A549 (cell line): ENCODE measurements at regions not wholly inside any gene's neighbourhood (a gene's known extent, or its start where the extent isn't known, plus 50 kb on each side); places are given as distances from the start of the nearest gene placed in this dataset.

ENCODE experiments used
- ATAC-seq, 2 experiments: fragments of 200-7000 bp in 1 of 2; fragments of >200 bp in 1 of 2; cut with Nextera tagmentation in 1 of 2; cut with Tn5 transposase in 1 of 2; 3 replicates each; pipeline versions ENCODE4 v1.8.0 to v1.9.1; 2018 to 2020; ENCODE audit warnings: mild to moderate bottlenecking in 1 of 2, moderate library complexity in 1 of 2
- CTCF ChIA-PET: fragments of 300-600 bp; sonication (Branson Sonifier 250); formaldehyde crosslinking; extraction: SDS; loops from one replicate; lab custom pipeline; 2021; ENCODE audit warnings: antibody characterized with exemption, inconsistent platforms; lab: Yijun Ruan, JAX
- POLR2A ChIA-PET: fragments of 350-600 bp; formaldehyde crosslinking; extraction: SDS; loops from one replicate; lab custom pipeline; 2021; ENCODE audit warnings: antibody characterized with exemption, inconsistent platforms; lab: Yijun Ruan, JAX
- DNase-seq, 2 experiments: peaks; one replicate each; pipeline versions ENCODE4 v3.0.0 to v3.0.0-alpha.2; 2011 to 2016; ENCODE audit warnings: low read depth in 1 of 2, low spot score in 1 of 2
- FAIRE-seq: peaks from 2 replicates; lab custom pipeline; 2011; peaks lifted over from hg19 to GRCh38; lab: Jason Lieb, UNC
- H3K27ac ChIP-seq, 2 experiments: fragments of >200 bp; sonication (Bioruptor Twin); formaldehyde crosslinking; 3 replicates each; pipeline ENCODE4 v1.5.1; 2016 to 2017
- H3K4me1 ChIP-seq: fragments of >200 bp; sonication (Bioruptor Twin); formaldehyde crosslinking; 3 replicates; pipeline ENCODE4 v1.6.1; 2016
- H3K4me2 ChIP-seq: fragments of >200 bp; sonication (Bioruptor Twin); formaldehyde crosslinking; 3 replicates; pipeline ENCODE4 v1.6.1; 2016
- H3K4me3 ChIP-seq: fragments of >200 bp; sonication (Bioruptor Twin); formaldehyde crosslinking; 3 replicates; pipeline ENCODE4 v1.5.1; 2016
- H3K9me3 ChIP-seq: fragments of >200 bp; sonication (Bioruptor Twin); formaldehyde crosslinking; 3 replicates; pipeline ENCODE4 v1.6.1; 2016
- CBX8 ChIP-seq: fragments of 200-600 bp; sonication (generic); IDR thresholded peaks from 2 replicates; pipeline ENCODE4 v1.6.1; 2016
- E2F6 ChIP-seq: IDR thresholded peaks from 2 replicates; pipeline ENCODE4 v1.6.1; 2012; ENCODE audit warnings: low read depth, borderline replicate concordance
- HES2 ChIP-seq: fragments of >200 bp; sonication (Bioruptor Twin); formaldehyde crosslinking; IDR thresholded peaks from 2 replicates; pipeline ENCODE4 v1.6.1; 2016
- HEYL ChIP-seq: fragments of 250-450 bp; sonication (Bioruptor Pico); IDR thresholded peaks from 2 replicates; pipeline ENCODE4 v1.8.0; 2021; ENCODE audit warnings: mild to moderate bottlenecking, moderate library complexity
- HMGXB4 ChIP-seq: fragments of 250-450 bp; sonication (Bioruptor Pico); IDR thresholded peaks from 2 replicates; pipeline ENCODE4 v1.5.0; 2021; ENCODE audit warnings: mild to moderate bottlenecking, moderate library complexity, borderline replicate concordance
- HOXA7 ChIP-seq: fragments of 250-450 bp; sonication (Bioruptor Pico); IDR thresholded peaks from 2 replicates; pipeline ENCODE4 v1.5.0; 2020; ENCODE audit warnings: mild to moderate bottlenecking, moderate library complexity
- MAZ ChIP-seq: fragments of 150-350 bp; IDR thresholded peaks from 2 replicates; pipeline ENCODE4 v1.6.1; 2014; ENCODE audit warnings: antibody characterized with exemption, low read depth, low read length, borderline replicate concordance
- MYC ChIP-seq: IDR thresholded peaks from 2 replicates; pipeline ENCODE4 v1.6.1; 2012; ENCODE audit warnings: mild to moderate bottlenecking, inconsistent platforms, low read length, improper control_type of control experiment, borderline replicate concordance
- NFE2L2 ChIP-seq: fragments of 150-350 bp; conservative IDR thresholded peaks from 2 replicates; pipeline ENCODE4 v1.6.1; 2014; ENCODE audit warnings: low read length
- NPAS2 ChIP-seq: fragments of 250-450 bp; sonication (Bioruptor Pico); IDR thresholded peaks from 2 replicates; pipeline ENCODE4 v1.8.0; 2022; ENCODE audit warnings: mild to moderate bottlenecking, moderate library complexity, borderline replicate concordance
- NR3C1 ChIP-seq: fragments of >200 bp; sonication (Bioruptor Twin); formaldehyde crosslinking; IDR thresholded peaks from 3 replicates; pipeline ENCODE4 v1.6.1; 2017
- PHF8 ChIP-seq: fragments of 200-600 bp; sonication (generic); IDR thresholded peaks from 2 replicates; pipeline ENCODE4 v1.6.1; 2016; ENCODE audit warnings: low read depth, mild to moderate bottlenecking, antibody characterized with exemption, moderate library complexity, borderline replicate concordance
- RAD21 ChIP-seq, 2 experiments: fragments of >200 bp in 1 of 2; sonication (Bioruptor Twin) in 1 of 2; formaldehyde crosslinking in 1 of 2; IDR thresholded peaks in 1 of 2; conservative IDR thresholded peaks in 1 of 2; 2 replicates in 1 of 2; 3 replicates in 1 of 2; pipeline ENCODE4 v1.6.1; 2012 to 2018; ENCODE audit warnings: inconsistent platforms in 1 of 2
- RCOR1 ChIP-seq: fragments of 150-350 bp; IDR thresholded peaks from 2 replicates; pipeline ENCODE4 v1.6.1; 2014; ENCODE audit warnings: antibody characterized with exemption, low read length, low read depth
- RNF2 ChIP-seq: fragments of 200-600 bp; sonication (generic); IDR thresholded peaks from 2 replicates; pipeline ENCODE4 v1.6.1; 2016; ENCODE audit warnings: low read depth, mild to moderate bottlenecking, antibody characterized with exemption, moderate library complexity, borderline replicate concordance
- SMC3 ChIP-seq: fragments of >200 bp; sonication (Bioruptor Twin); formaldehyde crosslinking; IDR thresholded peaks from 3 replicates; pipeline ENCODE4 v1.6.1; 2018; ENCODE audit warnings: inconsistent platforms
- TP53 ChIP-seq: fragments of 250-450 bp; sonication (Bioruptor Pico); IDR thresholded peaks from 2 replicates; pipeline ENCODE4 v1.5.0; 2021; ENCODE audit warnings: mild to moderate bottlenecking, moderate library complexity
- WGBS: methylation state at CpG from one replicate; pipeline ENCODE4 v1.1.6; 2017; ENCODE audit errors: missing lambda C conversion rate; 5-methylcytosine and 5-hydroxymethylcytosine counted together

- H3K4me1 ChIP-seq: peaks cover 10% of the 10 kb centered on the region; the same call in 2 of the 3 replicates
- no peak overlapping the region for H3K4me2 ChIP-seq
- H3K4me3 ChIP-seq: no peak overlapping the region
- ATAC-seq (no peak), DNase-seq (no peak), FAIRE-seq (no peak)
- 27% methylated on average over 3 of the region's 3 CpGs for WGBS
- TF ChIP-seq NFE2L2: peak; percentile 35; the same call in 1 of the 2 replicates
- TF ChIP-seq NPAS2 (CRISPR knock-in tag): no peak
- no peaks in the 10 kb centered on the region for H3K9me3 ChIP-seq
- CTCF ChIA-PET: interaction anchor here (1.4 kb wide), 1 partner anchor 12 kb away, joined by 4 read pairs; no protein-coding TSS in a partner anchor
- POLR2A ChIA-PET: no interaction called here
- no peak overlapping the region for H3K27ac ChIP-seq
Observed at GRCh38 chr9:108631496-108632285, 224.1 kb downstream of the ACTL7B start.

GRCh38 chr9:108628316-108628715 lies 227.5 kb downstream of the ACTL7B start:
- no peak for TF ChIP-seq E2F6
- TF ChIP-seq SMC3: no peak
- no peak for TF ChIP-seq HMGXB4
- no peak for TF ChIP-seq HOXA7 (CRISPR knock-in tag)
- TF ChIP-seq HES2: no peak
- TF ChIP-seq RAD21 (conservative IDR thresholded peaks at IDR 0.05 in 1 of 2, IDR thresholded peaks at IDR 0.05 in 1 of 2): no peak
- TF ChIP-seq, all 56 proteins: peak for 0
- ATAC-seq: no peak
- ChIA-PET CTCF (no interaction called here), POLR2A (no interaction called here)
- FAIRE-seq: no peak
- no peak overlapping the region for H3K27ac ChIP-seq
- no peak overlapping the region for H3K4me2 ChIP-seq
- no peak overlapping the region for H3K4me3 ChIP-seq
- no peaks in the 10 kb centered on the region for H3K9me3 ChIP-seq
- no peak for DNase-seq
- H3K4me1 ChIP-seq: no peaks in the 10 kb centered on the region

- Histone ChIP-seq H3K4me1 (no peaks in the 10 kb centered on the region), H3K4me2 (no peak overlapping the region), H3K9me3 (no peaks in the 10 kb centered on the region), H3K27ac (no peak overlapping the region), H3K4me3 (no peak overlapping the region)
- FAIRE-seq (no peak), ATAC-seq (no peak), DNase-seq (no peak)
- 73% methylated on average over 12 of the region's 19 CpGs for WGBS
- ChIA-PET POLR2A (no interaction called here), CTCF (no interaction called here)
- TF ChIP-seq RNF2 (no peak), NR3C1 (no peak)
Observed at GRCh38 chr9:108626743-108627142, 229.0 kb downstream of the ACTL7B start.

- ATAC-seq: no peak
- Histone ChIP-seq H3K4me3 (no peak overlapping the region), H3K9me3 (no peaks in the 10 kb centered on the region), H3K4me1 (no peaks in the 10 kb centered on the region)
- 35% methylated on average over 3 of the region's 3 CpGs for WGBS
- DNase-seq: no peak
- FAIRE-seq: no peak
- POLR2A ChIA-PET: no interaction called here
- TF ChIP-seq RCOR1 (no peak), TP53 (CRISPR knock-in tag) (no peak), MAZ (no peak), E2F6 (no peak), PHF8 (no peak), HES2 (no peak), CBX8 (no peak), MYC (no peak), HEYL (CRISPR knock-in tag) (no peak), SMC3 (no peak), HMGXB4 (no peak)
- TF ChIP-seq, all 56 proteins: peak for 0
- Histone ChIP-seq H3K27ac (no peak overlapping the region), H3K4me2 (no peak overlapping the region)
- CTCF ChIA-PET: interaction anchor here (0.7 to 1.0 kb wide), 2 partner anchors 56 to 618 kb away, joined by 3 to 4 read pairs; no protein-coding TSS in a partner anchor
Observed at GRCh38 chr9:108621991-108622855, 233.6 kb downstream of the ACTL7B start.
